ENCODE measurements at regions not wholly inside any gene's neighbourhood (a gene's known extent, or its start where the extent isn't known, plus 50 kb on each side); places are given as distances from the start of the nearest gene placed in this dataset.
"Not testable (repeated sequence)": the region's sequence is repeated elsewhere in the genome, so short reads cannot be mapped to it uniquely, and the experiment has no call there.

DNA sequence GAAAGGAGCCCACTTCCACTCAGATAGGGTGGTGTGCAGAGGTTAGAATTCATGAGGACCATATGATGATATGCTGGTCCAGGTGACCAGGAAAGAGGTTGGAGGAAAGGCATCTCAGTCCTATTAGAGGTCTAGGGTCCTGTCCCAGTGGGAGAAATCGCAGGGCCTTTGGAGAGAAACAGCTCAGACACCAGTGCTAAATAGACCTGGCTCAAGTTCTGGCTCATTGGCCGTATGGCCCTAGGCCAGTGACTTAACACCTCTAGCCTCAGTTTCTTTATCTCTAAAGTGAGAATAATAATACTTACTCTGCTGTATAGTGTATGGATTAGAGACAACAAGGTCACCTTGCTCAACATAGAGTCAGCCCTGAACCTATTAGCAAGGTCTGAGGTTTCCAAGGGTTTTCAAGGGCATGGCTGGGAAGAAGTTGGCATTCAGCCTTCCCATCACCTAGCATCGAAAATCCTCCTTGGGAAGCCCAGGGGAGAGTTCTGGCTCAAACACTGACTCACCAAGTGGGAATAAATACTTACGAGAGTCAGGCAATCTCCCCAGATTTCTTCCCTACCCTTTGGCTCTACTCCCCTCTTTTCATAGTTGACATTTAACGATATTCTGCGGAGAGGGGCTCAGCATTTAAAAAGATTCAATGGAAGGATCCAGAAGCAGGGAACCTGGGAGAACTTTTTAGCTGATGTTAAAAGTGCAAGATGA lies 473.1 kb upstream of the PODXL start:
- DNase-seq = no peak

DNA sequence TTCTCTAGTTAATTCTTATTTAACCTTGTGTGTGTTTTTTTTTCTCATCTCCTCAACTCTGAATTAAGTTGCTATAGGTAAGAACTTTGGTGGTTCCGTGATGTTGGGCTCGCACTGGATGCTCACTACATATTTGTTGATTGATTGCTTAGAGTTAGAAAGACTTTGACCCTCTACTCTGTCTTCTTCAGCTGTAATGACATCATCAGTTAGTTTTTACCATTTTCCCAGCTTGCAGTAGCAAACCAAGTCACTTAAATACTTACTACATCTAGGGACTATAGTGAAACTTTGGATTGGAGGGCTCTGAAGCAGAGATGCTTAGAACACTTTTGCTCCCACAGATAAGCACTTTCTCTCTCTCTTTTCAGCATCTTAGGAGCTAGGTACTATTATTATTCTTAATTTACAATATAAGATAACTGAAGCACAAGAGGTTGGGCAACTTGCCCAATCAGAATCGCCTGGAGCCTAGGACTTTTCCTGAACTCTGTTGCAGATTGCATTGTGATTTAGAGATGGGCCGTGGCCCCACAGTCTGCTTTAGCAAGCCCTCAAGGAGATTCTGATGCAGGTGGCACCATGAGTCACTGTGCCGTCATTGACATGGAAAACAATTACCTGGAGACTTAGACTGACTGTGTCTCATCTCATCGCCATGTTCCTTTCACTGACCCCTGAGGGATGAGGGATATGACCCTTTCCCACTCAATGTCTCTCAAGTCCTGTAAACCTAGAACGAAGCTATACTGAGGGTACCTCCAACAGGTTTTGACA lies 471.9 kb upstream of the PODXL start:
- no peak for DNase-seq

DNA sequence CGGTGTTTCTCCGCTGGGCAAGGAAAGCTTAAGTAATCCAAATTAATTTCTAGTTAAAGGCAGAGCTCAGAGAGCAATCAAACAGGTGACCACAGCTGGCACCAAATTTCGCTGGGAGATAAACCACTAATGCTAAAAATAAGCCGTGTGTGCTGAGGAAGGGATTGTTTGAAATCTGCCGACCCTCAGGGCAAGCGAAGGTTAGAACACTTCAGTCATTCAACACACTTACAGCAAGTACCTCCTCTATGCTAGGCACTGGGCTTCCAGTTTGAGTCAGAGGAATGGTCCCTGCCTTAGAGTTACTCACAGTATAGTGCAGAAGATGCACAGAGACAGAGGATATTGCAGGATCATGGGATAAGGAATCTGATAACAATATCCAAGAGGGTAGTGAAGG lies 467.9 kb upstream of the PODXL start:
- no peak for DNase-seq

DNA sequence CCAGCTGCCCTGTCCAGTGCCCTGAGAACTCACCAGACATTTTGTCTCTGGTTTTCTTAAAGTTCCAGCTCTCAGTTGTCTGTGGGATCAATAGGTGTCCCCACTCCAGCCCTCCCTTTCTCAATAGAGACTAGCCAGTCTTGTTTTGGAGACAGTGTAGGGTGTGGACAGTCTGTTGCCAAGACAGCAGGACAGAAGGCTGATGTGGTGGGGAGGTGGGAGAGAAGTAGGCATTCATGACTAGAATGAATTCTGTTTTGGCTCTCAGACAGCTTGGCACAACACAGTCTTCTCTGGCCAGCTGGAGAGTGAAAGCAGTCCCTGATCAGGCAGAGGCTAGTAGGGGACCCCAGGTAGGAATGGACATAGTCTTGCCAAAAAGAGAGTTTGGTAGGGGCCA lies 467.0 kb upstream of the PODXL start:
- DNase-seq = no peak

DNA sequence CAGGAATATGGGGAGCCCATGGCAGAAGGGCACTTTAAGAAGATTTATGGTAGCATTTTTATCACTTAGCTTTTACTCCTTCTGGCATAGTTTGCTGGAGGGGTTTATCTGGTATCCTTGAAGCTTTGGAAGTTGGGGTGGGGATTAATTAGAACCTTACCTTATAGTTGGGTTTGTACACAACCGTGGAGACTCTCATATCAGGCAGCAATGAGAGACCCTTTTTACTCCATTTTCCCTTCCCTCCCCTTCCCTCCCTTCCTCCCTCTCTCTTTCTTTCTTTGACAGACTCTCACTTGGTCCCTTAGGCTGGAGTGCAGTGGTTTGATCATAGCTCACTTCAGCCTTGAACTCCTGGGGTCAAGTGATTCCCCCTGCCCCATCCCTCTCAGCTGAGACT lies 465.8 kb upstream of the PODXL start:
- DNase-seq = no peak

DNA sequence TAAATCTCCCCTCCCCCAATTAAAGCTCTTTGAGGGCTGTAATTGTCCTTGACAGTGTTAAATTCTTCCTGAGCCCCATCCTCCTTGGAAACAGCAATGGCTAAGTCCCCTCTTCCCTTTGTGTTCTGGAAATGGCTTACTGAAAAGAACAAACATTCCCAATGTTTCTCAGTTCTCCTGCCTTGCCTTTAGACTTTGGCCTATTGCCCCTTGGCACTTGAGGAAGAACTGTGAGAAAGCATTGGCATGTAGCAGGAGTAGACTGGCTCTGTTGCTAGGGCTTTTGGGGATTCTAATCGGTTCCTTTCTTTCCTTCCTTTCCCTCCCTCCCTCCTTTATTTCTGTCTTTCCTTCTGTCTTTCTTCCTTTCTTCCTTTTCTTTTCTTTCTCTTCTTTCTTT lies 463.3 kb upstream of the PODXL start:
- DNase-seq = no peak

DNA sequence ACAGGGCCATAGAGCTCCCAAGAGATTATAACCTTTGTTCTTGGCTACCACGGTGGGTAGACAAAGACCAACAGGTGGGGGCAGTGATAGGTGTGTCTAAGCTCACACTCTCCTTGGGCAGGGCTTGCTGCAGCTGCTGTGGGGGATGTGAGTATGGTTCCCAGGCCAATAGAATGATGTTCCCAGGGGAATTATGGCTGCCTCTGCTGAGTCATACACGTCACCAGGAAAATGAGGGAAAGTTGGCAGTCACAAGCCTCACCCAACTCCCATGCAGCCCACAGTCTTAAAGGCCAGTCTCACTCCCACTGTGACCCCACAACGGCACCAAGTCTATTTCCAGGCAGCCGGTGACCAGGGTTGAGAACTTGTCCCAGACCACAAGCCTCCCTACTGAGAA lies 453.4 kb upstream of the PODXL start:
- DNase-seq = no peak

DNA sequence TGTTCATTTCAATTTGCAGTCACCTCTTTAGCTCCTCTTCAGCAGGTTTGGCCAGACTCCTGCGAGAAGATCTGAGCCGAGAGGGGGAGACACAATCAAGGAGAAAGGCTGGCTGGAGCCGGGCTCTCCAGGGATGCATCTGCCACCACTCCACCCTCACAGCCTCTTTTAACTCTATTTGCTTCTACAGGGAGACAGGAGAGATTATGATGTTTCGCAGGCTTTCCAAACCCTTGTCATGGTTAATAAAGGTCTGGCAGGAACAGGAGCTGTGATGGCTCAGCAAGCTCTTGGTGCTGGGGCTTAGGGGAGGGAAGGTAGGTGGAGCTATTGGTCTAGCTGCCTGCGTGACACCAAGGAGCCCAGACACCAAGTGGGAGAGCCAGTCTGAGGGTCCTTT lies 448.1 kb upstream of the PODXL start:
- DNase-seq = no peak

DNA sequence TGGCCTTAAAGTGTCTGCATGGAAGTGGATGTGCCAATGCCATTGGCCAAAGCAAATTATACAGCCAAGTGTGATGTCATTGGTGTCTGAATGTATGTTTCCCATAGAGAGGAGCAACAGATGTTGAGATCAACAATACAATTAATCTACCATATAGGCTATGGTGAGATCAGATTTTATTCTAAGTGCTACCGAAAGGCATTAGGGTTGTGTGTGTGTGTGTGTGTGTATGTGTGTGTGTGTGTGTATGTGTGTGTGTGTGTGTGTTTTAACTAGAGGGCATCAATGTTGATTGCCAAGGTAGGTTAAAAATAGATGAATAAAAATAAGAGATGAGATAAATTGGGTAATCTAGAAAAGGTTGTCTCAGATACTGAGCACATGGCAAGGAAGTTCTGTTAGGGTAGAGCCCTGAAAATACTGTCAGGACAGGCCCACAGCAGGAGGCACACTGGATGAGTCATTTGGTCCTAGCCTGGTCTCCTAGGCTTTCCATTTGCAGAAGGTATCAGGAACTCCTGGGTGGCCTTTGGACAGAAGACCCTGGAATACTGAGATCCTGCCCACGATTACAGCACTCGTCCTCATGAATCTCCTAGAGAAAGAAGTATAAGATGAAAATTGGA lies 446.0 kb upstream of the PODXL start:
- DNase-seq = no peak

DNA sequence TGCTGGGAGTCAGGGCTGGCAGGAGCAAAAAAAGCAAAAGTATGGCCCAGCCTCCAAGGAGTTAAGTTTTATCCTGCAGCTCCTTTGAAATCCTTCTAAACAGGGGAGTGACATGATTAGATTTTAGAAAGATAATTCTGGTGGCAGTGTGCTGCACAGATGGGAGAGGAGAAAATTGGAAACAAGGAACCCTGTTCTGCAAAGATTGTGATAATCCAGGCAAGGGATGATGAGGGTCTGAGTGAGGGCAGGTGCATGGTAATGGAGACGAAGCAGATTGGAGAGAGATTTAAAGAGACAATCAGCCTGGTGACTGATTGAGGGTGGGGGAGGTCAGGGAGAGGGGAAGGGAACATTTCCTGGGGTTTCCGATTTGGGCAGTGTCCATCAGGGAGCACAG lies 444.7 kb upstream of the PODXL start:
- DNase-seq = no peak

DNA sequence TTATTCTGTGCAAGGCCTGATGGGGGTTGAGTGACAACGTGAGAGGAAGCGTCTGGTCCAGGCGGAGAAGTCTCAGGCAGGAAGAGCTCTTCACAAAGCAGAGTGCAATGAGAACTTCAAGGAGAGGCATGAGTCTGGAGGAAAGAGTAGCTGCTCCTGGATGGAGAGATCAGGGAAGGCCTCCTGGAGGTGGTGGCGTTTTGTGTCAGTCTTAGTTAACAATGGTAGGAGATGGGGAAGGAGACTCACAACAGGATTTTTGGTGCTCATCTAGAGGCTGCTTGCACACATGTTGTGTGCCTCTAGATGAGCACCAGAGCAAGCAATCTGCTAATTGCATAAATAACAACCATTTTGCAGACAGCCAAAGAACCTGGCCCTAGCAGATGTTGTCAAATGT lies 442.8 kb upstream of the PODXL start:
- no peak for DNase-seq

DNA sequence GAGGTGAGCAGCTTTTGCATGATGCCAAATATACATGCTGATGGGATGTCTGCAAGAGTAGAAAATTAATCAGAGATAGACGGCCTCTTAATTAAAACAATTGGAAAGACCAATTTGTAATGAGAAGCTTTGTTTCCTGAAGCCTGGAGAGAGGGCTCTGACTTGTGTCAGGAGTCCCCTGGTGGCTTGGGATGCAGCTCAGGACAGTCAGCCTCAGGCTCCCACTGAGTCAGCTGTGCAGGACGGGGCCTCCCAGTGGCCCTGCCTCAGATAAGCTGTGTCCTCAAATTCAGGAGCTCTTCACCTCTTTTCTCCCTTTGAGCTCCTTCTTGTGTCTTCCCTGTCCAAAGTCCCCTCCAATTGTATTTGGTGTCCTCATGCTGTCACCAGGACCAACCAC lies 438.9 kb upstream of the PODXL start:
- no peak for DNase-seq

DNA sequence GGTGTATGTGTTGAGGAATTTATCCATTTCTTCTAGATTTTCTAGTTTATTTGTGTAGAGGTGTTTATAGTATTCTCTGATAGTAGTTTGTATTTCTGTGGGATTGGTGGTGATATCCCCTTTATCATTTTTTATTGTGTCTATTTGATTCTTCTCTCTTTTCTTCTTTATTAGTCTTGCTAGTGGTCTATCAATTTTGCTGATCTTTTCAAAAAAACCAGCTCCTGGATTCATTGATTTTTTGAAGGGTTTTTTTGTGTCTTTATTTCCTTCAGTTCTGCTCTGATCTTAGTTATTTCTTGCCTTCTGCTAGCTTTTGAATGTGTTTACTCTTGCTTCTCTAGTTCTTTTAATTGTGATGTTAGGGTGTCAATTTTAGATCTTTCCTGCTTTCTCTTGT lies 424.6 kb upstream of the PODXL start:
- not testable (repeated sequence) for DNase-seq

DNA sequence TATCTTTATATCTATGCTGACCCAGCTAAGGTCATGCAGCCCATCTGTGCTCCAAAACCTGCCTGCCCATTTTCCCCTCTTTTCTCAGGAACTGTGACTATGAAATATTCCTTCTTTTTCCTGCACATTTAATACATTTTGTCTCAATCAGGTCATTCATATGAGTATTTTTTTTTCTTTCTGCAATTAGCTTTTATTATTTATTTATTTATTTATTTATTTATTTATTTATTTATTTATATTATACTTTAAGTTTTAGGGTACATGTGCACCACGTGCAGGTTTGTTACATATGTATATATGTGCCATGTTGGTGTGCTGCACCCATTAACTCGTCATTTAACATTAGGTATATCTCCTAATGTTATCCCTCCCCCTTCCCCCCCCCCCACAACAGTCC lies 421.7 kb upstream of the PODXL start:
- DNase-seq = not testable (repeated sequence)

DNA sequence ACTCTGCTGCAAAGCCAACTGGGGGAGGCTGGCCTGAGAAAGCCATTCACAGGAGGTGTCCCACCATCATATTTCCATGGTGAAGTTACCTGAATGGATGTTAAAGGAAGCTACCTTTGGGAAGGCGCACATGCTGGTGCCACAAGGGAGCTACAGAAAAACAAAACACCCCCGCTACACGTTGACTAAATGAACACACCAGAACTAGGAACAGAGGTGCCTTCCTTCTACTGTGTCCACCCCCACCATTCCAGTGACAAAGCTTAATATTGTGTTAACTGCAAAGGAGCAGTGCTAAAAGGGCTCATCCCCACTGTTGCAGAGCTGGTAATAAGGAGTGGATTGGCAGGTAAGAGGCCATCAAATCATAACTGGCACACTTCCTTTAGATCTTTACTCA lies 420.0 kb upstream of the PODXL start:
- DNase-seq = no peak

DNA sequence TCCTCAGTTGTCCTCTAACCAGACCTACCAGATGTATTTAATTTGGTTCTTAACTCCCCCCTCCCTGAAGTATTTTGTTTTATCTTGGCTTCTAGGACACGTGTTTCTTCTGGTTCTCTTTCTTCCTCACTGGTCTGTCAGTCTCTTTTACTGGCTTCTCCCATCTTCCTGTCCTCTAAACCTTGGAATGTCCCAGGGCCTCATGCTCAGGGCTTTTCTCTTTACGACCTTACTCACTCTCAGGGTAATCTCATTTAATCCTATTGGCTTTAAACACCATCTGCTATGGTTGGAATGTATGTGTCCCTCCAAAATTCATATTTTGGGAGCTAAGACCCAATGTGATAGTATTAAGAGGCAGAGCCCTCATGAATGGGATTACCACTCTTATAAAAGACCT lies 418.2 kb upstream of the PODXL start:
- DNase-seq = no peak

DNA sequence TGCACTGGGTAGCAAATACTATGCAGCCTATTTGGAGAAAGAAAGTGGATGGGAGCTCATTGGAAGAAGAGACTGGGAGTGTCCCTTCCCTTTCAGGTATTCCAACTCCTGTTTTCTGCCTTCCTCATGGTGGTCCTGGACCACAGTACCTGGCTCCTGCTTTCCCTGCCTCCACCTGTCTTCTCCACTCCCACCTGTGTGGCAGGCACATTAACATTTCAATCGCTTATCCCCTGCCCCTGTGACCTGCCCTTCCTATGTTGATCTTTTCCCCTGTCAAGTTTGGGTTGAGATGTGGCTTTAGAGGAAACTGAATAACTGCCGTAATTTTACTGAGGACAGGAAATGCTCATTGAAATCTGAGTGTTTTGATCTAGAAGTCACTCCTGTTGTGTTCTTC lies 415.8 kb upstream of the PODXL start:
- DNase-seq = no peak

DNA sequence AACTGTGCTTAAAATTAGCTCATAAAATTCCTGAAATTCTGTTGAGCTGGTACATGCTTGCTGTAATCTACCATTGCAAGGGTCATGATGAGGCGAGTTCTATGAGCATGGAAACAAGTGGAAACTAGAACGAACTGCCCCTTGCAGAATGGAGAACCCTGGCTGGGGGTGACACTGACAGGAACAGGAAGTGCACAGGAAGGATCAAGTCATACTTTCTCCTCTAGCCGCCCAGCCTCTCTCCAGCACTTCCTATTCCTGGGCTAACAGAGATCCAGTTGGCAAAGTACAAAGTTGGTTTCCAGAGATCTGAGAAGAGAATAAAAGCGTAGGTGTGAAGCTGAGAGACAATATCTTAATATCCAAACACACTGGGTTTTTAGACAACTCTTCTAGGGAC lies 414.2 kb upstream of the PODXL start:
- DNase-seq = no peak

DNA sequence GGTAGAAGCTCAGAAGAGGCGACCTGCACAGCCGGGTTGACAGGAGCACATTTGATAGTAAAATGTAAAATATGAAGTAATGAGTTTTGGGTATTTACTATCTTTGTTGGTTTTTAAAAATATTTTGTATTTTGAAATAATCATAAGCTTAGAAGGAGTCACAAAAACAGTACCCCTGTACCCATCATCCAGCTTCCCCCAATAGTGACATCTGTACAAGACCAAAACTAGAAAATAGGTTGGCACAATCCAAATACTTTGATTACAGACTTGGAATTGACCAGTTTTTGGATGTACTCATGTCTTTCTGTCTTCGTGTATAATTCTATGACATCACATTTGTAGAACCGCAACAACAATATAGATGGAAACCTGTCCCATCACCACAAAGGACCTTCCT lies 413.1 kb upstream of the PODXL start:
- no peak for DNase-seq

DNA sequence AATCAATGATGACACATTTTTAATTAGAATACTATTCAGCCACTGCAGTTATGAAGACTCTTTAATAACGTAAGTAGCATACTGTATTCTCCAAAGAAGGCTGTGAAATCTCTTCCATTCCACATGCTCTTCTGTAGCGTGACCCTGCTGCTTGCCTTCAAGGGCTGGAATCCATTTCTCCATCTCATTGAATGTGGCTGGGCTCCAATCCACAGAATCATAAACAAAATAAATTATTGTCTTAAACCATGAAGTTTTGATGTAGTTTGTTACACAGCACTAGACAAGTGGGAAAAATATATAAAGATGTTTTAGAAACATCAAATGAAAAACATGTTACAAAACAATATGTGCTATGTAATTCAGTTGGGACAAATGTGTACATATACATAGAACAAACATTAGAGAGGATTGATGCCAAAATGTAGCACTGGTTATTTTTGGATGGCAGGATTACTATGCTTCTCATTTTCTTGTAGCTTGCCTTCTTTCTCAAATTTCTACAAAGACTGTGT lies 410.8 kb upstream of the PODXL start:
- DNase-seq = no peak

DNA sequence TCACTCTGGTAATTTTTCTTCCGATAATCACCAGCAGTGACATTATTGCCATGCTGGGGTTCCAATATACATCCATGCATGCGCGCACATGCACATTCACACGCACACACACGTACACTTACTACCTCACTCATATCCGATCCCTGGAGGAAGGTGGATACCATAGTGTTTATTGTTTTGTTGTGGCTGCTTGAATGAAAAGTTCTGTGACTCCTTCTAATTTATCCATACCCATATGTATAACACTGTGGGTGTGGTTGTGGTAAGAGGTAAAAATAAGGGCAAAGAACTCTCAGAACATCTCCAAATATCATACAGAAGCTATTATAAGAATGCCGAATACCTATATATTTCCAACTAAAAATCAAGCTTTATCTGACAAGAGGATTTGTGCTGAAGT lies 407.8 kb upstream of the PODXL start:
- DNase-seq = no peak

DNA sequence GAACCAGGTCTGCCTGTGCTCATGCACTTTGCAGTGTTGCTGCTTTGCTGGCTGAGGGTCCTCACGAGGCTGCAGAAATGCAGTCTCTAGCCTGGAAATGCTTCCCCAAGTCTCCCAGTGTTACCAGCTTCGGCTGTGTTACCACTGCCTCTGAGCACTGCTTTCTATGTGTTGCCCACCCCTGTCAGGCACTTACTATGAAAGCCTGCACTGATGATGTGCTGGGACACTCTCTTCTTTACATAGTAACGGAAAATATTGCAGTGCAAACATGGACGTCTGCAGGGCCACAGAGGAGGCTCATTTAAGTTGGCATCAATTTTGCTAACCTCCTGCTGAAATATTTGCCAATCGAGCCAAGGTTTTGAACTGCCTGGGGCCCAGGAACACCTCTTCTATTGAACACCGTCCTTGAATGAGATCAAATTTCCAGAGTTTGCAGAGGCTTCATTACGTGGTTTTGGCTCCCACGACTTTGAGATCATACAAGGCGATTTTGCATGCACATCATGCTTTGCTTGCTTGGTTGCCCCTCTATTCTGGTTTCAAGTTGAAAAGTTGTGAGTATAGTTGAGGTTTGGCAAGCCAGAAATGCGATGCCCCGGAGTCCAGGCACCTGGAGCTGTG lies 404.7 kb upstream of the PODXL start:
- no peak for DNase-seq

DNA sequence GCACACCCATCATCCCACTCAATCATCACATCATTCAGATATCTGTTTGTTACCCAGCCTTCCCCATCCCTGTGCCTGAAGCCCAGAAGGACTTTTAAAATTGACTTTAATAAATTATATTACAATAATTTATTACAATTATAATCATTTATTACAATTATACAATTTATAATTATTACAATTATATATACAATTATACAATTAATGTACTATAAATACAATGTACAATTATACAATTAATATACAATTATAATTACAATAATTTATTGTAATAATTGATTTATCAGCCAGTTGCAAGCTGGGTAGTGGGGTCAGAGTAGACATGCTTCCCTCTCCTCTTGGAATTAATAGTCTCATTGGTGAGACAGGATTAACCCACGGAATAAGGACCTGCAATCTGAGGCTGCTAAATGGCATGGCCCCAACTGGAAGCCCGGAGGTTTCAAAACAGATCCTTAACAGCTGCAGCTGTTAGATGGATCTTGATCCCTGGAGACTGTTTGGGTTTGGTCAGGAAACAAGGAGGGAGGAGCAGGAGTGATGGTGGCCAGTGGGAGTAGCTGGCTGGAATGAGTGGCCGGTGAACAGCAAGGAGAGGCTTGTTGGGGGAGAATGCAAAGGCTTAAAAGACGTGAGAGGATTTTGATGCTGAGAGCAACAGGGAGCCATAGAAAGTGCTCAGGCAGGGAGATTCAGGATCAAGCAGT lies 402.8 kb upstream of the PODXL start:
- DNase-seq = no peak

All from activated CD4-positive, CD25-positive, alpha-beta regulatory T cell treated with anti-CD3 and anti-CD28 coated beads, Interleukin-2, amount 50 U/mL, for 72 hours (primary cell).